A549 (cell line): ENCODE measurements at regions not wholly inside any gene's neighbourhood (a gene's known extent, or its start where the extent isn't known, plus 50 kb on each side); places are given as distances from the start of the nearest gene placed in this dataset.

Source experiments
- ATAC-seq, 2 experiments: fragments of 200-7000 bp in 1 of 2; fragments of >200 bp in 1 of 2; cut with Nextera tagmentation in 1 of 2; cut with Tn5 transposase in 1 of 2; 3 replicates each; pipeline versions ENCODE4 v1.8.0 to v1.9.1; 2018 to 2020; ENCODE audit warnings: mild to moderate bottlenecking in 1 of 2, moderate library complexity in 1 of 2
- CTCF ChIA-PET: fragments of 300-600 bp; sonication (Branson Sonifier 250); formaldehyde crosslinking; extraction: SDS; loops from one replicate; lab custom pipeline; 2021; ENCODE audit warnings: antibody characterized with exemption, inconsistent platforms; lab: Yijun Ruan, JAX
- POLR2A ChIA-PET: fragments of 350-600 bp; formaldehyde crosslinking; extraction: SDS; loops from one replicate; lab custom pipeline; 2021; ENCODE audit warnings: antibody characterized with exemption, inconsistent platforms; lab: Yijun Ruan, JAX
- DNase-seq, 2 experiments: peaks; one replicate each; pipeline versions ENCODE4 v3.0.0 to v3.0.0-alpha.2; 2011 to 2016; ENCODE audit warnings: low read depth in 1 of 2, low spot score in 1 of 2
- FAIRE-seq: peaks from 2 replicates; lab custom pipeline; 2011; peaks lifted over from hg19 to GRCh38; lab: Jason Lieb, UNC
- H3K27ac ChIP-seq, 2 experiments: fragments of >200 bp; sonication (Bioruptor Twin); formaldehyde crosslinking; 3 replicates each; pipeline ENCODE4 v1.5.1; 2016 to 2017
- H3K4me1 ChIP-seq: fragments of >200 bp; sonication (Bioruptor Twin); formaldehyde crosslinking; 3 replicates; pipeline ENCODE4 v1.6.1; 2016
- H3K4me2 ChIP-seq: fragments of >200 bp; sonication (Bioruptor Twin); formaldehyde crosslinking; 3 replicates; pipeline ENCODE4 v1.6.1; 2016
- H3K4me3 ChIP-seq: fragments of >200 bp; sonication (Bioruptor Twin); formaldehyde crosslinking; 3 replicates; pipeline ENCODE4 v1.5.1; 2016
- H3K9me3 ChIP-seq: fragments of >200 bp; sonication (Bioruptor Twin); formaldehyde crosslinking; 3 replicates; pipeline ENCODE4 v1.6.1; 2016
- ATOH8 ChIP-seq: fragments of 250-450 bp; sonication (Bioruptor Pico); IDR thresholded peaks from 2 replicates; pipeline ENCODE4 v1.5.0; 2020; ENCODE audit warnings: low read depth, mild to moderate bottlenecking, moderate library complexity
- BCL3 ChIP-seq: fragments of >200 bp; sonication (Bioruptor Twin); formaldehyde crosslinking; IDR thresholded peaks from 3 replicates; pipeline ENCODE4 v1.6.1; 2016
- CEBPB ChIP-seq, 2 experiments: fragments of >200 bp in 1 of 2; sonication (Bioruptor Twin) in 1 of 2; formaldehyde crosslinking in 1 of 2; IDR thresholded peaks; 2 replicates each; pipeline ENCODE4 v1.6.1; 2012 to 2016
- CHD4 ChIP-seq: fragments of 200-600 bp; sonication (generic); IDR thresholded peaks from 2 replicates; pipeline ENCODE4 v1.6.1; 2016; ENCODE audit warnings: antibody characterized with exemption, mild to moderate bottlenecking, borderline replicate concordance
- E2F6 ChIP-seq: IDR thresholded peaks from 2 replicates; pipeline ENCODE4 v1.6.1; 2012; ENCODE audit warnings: low read depth, borderline replicate concordance
- EHF ChIP-seq: fragments of 250-450 bp; sonication (Bioruptor Pico); IDR thresholded peaks from 2 replicates; pipeline ENCODE4 v1.5.0; 2020; ENCODE audit warnings: mild to moderate bottlenecking
- ELK1 ChIP-seq: fragments of 150-350 bp; IDR thresholded peaks from 2 replicates; pipeline ENCODE4 v1.6.1; 2014; ENCODE audit warnings: low read depth, mild to moderate bottlenecking, low read length
- FOSL2 ChIP-seq, 2 experiments: fragments of 450-650 bp in 1 of 2; fragments of >200 bp in 1 of 2; sonication (Bioruptor Twin) in 1 of 2; formaldehyde crosslinking; IDR thresholded peaks; 2 replicates each; pipeline versions ENCODE4 v1.5.0 to v1.6.1; 2016 to 2020; ENCODE audit warnings: mild to moderate bottlenecking in 1 of 2, moderate library complexity in 1 of 2
- FOXS1 ChIP-seq: fragments of 250-450 bp; sonication (Bioruptor Pico); IDR thresholded peaks from 2 replicates; pipeline ENCODE4 v1.5.0; 2020; ENCODE audit warnings: mild to moderate bottlenecking, moderate library complexity
- GATA3 ChIP-seq: IDR thresholded peaks from 2 replicates; pipeline ENCODE4 v1.6.1; 2012; ENCODE audit warnings: borderline replicate concordance
- HEYL ChIP-seq: fragments of 250-450 bp; sonication (Bioruptor Pico); IDR thresholded peaks from 2 replicates; pipeline ENCODE4 v1.8.0; 2021; ENCODE audit warnings: mild to moderate bottlenecking, moderate library complexity
- HOXB13 ChIP-seq: fragments of 250-450 bp; sonication (Bioruptor Pico); IDR thresholded peaks from 2 replicates; pipeline ENCODE4 v1.5.0; 2020; ENCODE audit warnings: low read depth, mild to moderate bottlenecking, moderate library complexity
- JUN ChIP-seq, 2 experiments: fragments of >200 bp; sonication (Bioruptor Twin); formaldehyde crosslinking; IDR thresholded peaks; 2 replicates in 1 of 2; 3 replicates in 1 of 2; pipeline ENCODE4 v1.6.1; 2016 to 2017
- JUNB ChIP-seq: fragments of >200 bp; sonication (Bioruptor Twin); formaldehyde crosslinking; IDR thresholded peaks from 2 replicates; pipeline ENCODE4 v1.6.1; 2016
- KDM1A ChIP-seq: fragments of 200-600 bp; sonication (generic); IDR thresholded peaks from 2 replicates; pipeline ENCODE4 v1.6.1; 2016; ENCODE audit warnings: low read depth, mild to moderate bottlenecking
- MAFK ChIP-seq: fragments of 450-650 bp; IDR thresholded peaks from 2 replicates; pipeline ENCODE4 v1.6.1; 2014; ENCODE audit not compliant: partially characterized antibody
- MAZ ChIP-seq: fragments of 150-350 bp; IDR thresholded peaks from 2 replicates; pipeline ENCODE4 v1.6.1; 2014; ENCODE audit warnings: antibody characterized with exemption, low read depth, low read length, borderline replicate concordance
- MYC ChIP-seq: IDR thresholded peaks from 2 replicates; pipeline ENCODE4 v1.6.1; 2012; ENCODE audit warnings: mild to moderate bottlenecking, inconsistent platforms, low read length, improper control_type of control experiment, borderline replicate concordance
- NR3C1 ChIP-seq: fragments of >200 bp; sonication (Bioruptor Twin); formaldehyde crosslinking; IDR thresholded peaks from 3 replicates; pipeline ENCODE4 v1.6.1; 2017
- PBX3 ChIP-seq: IDR thresholded peaks from 2 replicates; pipeline ENCODE4 v1.6.1; 2012
- POLR2A ChIP-seq: IDR thresholded peaks from 2 replicates; pipeline ENCODE4 v1.6.1; 2012; ENCODE audit warnings: mild to moderate bottlenecking, low read length
- POLR2AphosphoS2 ChIP-seq: conservative IDR thresholded peaks from 2 replicates; pipeline ENCODE4 v1.6.1; 2012; ENCODE audit warnings: low read length, improper control_type of control experiment, inconsistent platforms
- RAD21 ChIP-seq, 2 experiments: fragments of >200 bp in 1 of 2; sonication (Bioruptor Twin) in 1 of 2; formaldehyde crosslinking in 1 of 2; IDR thresholded peaks in 1 of 2; conservative IDR thresholded peaks in 1 of 2; 2 replicates in 1 of 2; 3 replicates in 1 of 2; pipeline ENCODE4 v1.6.1; 2012 to 2018; ENCODE audit warnings: inconsistent platforms in 1 of 2
- RNF2 ChIP-seq: fragments of 200-600 bp; sonication (generic); IDR thresholded peaks from 2 replicates; pipeline ENCODE4 v1.6.1; 2016; ENCODE audit warnings: low read depth, mild to moderate bottlenecking, antibody characterized with exemption, moderate library complexity, borderline replicate concordance
- TP53 ChIP-seq: fragments of 250-450 bp; sonication (Bioruptor Pico); IDR thresholded peaks from 2 replicates; pipeline ENCODE4 v1.5.0; 2021; ENCODE audit warnings: mild to moderate bottlenecking, moderate library complexity
- USF2 ChIP-seq: fragments of 450-650 bp; IDR thresholded peaks from 2 replicates; pipeline ENCODE4 v1.6.1; 2014; ENCODE audit warnings: antibody characterized with exemption
- WGBS: methylation state at CpG from one replicate; pipeline ENCODE4 v1.1.6; 2017; ENCODE audit errors: missing lambda C conversion rate; 5-methylcytosine and 5-hydroxymethylcytosine counted together

GRCh38 chr5:174552428-174552827 is 172.0 kb upstream of the MSX2 start:
- WGBS = 62% methylated on average over 8 of the region's 8 CpGs
- Histone ChIP-seq H3K4me1 (no peaks in the 10 kb centered on the region), H3K27ac (no peak overlapping the region), H3K4me3 (no peak overlapping the region), H3K9me3 (no peaks in the 10 kb centered on the region)
- POLR2A ChIA-PET = no interaction called here
- no peak for FAIRE-seq
- DNase-seq = no peak
- no peak for ATAC-seq
- no peak for TF ChIP-seq FOSL2 (IDR thresholded peaks at IDR 0.05)
- no peak for TF ChIP-seq FOSL2 (CRISPR knock-in tag; IDR thresholded peaks at IDR 0.05)
- TF ChIP-seq MYC = no peak
- TF ChIP-seq JUN (IDR thresholded peaks at IDR 0.05) = no peak
- no peak for TF ChIP-seq CHD4
- no peak for TF ChIP-seq MAFK
- no peak for TF ChIP-seq PBX3
- TF ChIP-seq CEBPB (IDR thresholded peaks at IDR 0.05) = no peak
- no peak for TF ChIP-seq TP53 (CRISPR knock-in tag)
- no peak for TF ChIP-seq E2F6
- no peak for TF ChIP-seq MAZ
- no peak for TF ChIP-seq HEYL (CRISPR knock-in tag)
- TF ChIP-seq ATOH8 = no peak
- no peak for TF ChIP-seq POLR2AphosphoS2
- TF ChIP-seq, all 56 proteins: peak for 0
- H3K4me2 ChIP-seq = no peak overlapping the region
- CTCF ChIA-PET = interaction anchor here (1.2 kb wide), 2 partner anchors 19 to 1855 kb away, joined by 3 to 4 read pairs; no protein-coding TSS in a partner anchor

- Histone ChIP-seq H3K4me1 (no peaks in the 10 kb centered on the region), H3K4me2 (no peak overlapping the region), H3K27ac (no peak overlapping the region), H3K9me3 (no peaks in the 10 kb centered on the region), H3K4me3 (no peak overlapping the region)
- CTCF ChIA-PET = interaction anchor here (1.2 kb wide), 1 partner anchor 1854 kb away, joined by 3 read pairs; no protein-coding TSS in a partner anchor
- DNase-seq = no peak
- FAIRE-seq = no peak
- WGBS = 61% methylated on average over 7 of the region's 12 CpGs
- POLR2A ChIA-PET = no interaction called here
- ATAC-seq = no peak
- TF ChIP-seq PBX3 = no peak
- no peak for TF ChIP-seq POLR2A
- no peak for TF ChIP-seq TP53 (CRISPR knock-in tag)
- no peak for TF ChIP-seq ATOH8
- no peak for TF ChIP-seq BCL3
- no peak for TF ChIP-seq HOXB13 (CRISPR knock-in tag)
- TF ChIP-seq ELK1 = no peak
- TF ChIP-seq KDM1A = no peak
- TF ChIP-seq HEYL (CRISPR knock-in tag) = no peak
- TF ChIP-seq POLR2AphosphoS2 = no peak
- no peak for TF ChIP-seq NR3C1
- no peak for TF ChIP-seq RAD21 (conservative IDR thresholded peaks at IDR 0.05 in 1 of 2, IDR thresholded peaks at IDR 0.05 in 1 of 2)
- TF ChIP-seq USF2 = no peak
- TF ChIP-seq FOSL2 (IDR thresholded peaks at IDR 0.05) = no peak
- TF ChIP-seq FOSL2 (CRISPR knock-in tag; IDR thresholded peaks at IDR 0.05) = no peak
- no peak for TF ChIP-seq EHF (CRISPR knock-in tag)
- TF ChIP-seq GATA3 = no peak
- no peak for TF ChIP-seq RNF2
- TF ChIP-seq FOXS1 (CRISPR knock-in tag) = no peak
- no peak for TF ChIP-seq JUNB
These were observed 170.8 kb upstream of the MSX2 start for GRCh38 chr5:174553556-174553955.
